Loucy (cell line): ENCODE measurements at regions not wholly inside any gene's neighbourhood (a gene's known extent, or its start where the extent isn't known, plus 50 kb on each side); places are given as distances from the start of the nearest gene placed in this dataset.

Experiments
- CTCF ChIP-seq: fragments of 200-600 bp; sonication (generic); conservative IDR thresholded peaks from 2 replicates; pipeline ENCODE4 v1.5.1; 2014; ENCODE audit warnings: mild to moderate bottlenecking, antibody characterized with exemption, low read length
- EZH2phosphoT487 ChIP-seq: fragments of 200-600 bp; IDR thresholded peaks from 2 replicates; pipeline ENCODE4 v1.6.1; 2018; ENCODE audit warnings: antibody characterized with exemption, mild to moderate bottlenecking, moderate library complexity, borderline replicate concordance

- no peak for TF ChIP-seq CTCF
- no peak for TF ChIP-seq EZH2phosphoT487
Measured at GRCh38 chr14:98162856-98163805, 1108.9 kb downstream of the BCL11B start.
